SK-N-MC (cell line): ENCODE measurements at regions not wholly inside any gene's neighbourhood (a gene's known extent, or its start where the extent isn't known, plus 50 kb on each side); places are given as distances from the start of the nearest gene placed in this dataset.

Experiments used
- DNase-seq: peaks from one replicate; pipeline ENCODE4 v3.0.0-alpha.2; 2011; ENCODE audit warnings: low read depth, low spot score
- H3K27ac ChIP-seq: fragments of 200-600 bp; sonication (generic); 2 replicates; pipeline ENCODE4 v1.5.1; 2016; ENCODE audit warnings: mixed run types
- H3K36me3 ChIP-seq: fragments of 200-600 bp; sonication (generic); 2 replicates; pipeline ENCODE4 v1.6.1; 2017; ENCODE audit warnings: antibody characterized with exemption, low read length, mixed read lengths; ENCODE audit not compliant: insufficient read depth
- H3K4me3 ChIP-seq: fragments of 200-600 bp; sonication (generic); 2 replicates; pipeline ENCODE4 v1.5.1; 2016
- H3K9ac ChIP-seq: fragments of 200-600 bp; sonication (generic); 2 replicates; pipeline ENCODE4 v1.8.0; 2017; ENCODE audit warnings: mixed run types, mixed read lengths; ENCODE audit not compliant: insufficient read length
- H3K9me3 ChIP-seq: fragments of 200-600 bp; sonication (generic); 2 replicates; pipeline ENCODE4 v1.6.1; 2017; ENCODE audit warnings: low read depth, mild to moderate bottlenecking, antibody characterized with exemption, low read length, moderate library complexity, mixed read lengths
- EZH2 ChIP-seq: fragments of 200-600 bp; sonication (generic); IDR thresholded peaks from one replicate; pipeline ENCODE4 v1.6.1; 2017; ENCODE audit warnings: antibody characterized with exemption
- FOXP2 ChIP-seq: optimal IDR thresholded peaks from 2 replicates; pipeline ENCODE3; 2011; ENCODE audit warnings: mild to moderate bottlenecking, moderate library complexity; ENCODE audit not compliant: insufficient read depth; ENCODE audit errors: extremely low read length, control extremely low read depth
- POLR2AphosphoS5 ChIP-seq: IDR thresholded peaks from 2 replicates; pipeline ENCODE4 v1.6.1; 2012; ENCODE audit warnings: mild to moderate bottlenecking, low read depth, low read length, borderline replicate concordance

GRCh38 chr22:35192129-35192918 lies 65.0 kb upstream of the HMGXB4 start:
- Histone ChIP-seq H3K36me3 (peaks cover 16% of the 10 kb centered on the region; the same call in 1 of the 2 replicates), H3K9me3 (0 out of 2 replicates have a peak, but pooled peaks cover 2% of the 10 kb centered on the region), H3K27ac (no peak overlapping the region), H3K4me3 (no peak overlapping the region), H3K9ac (no peak overlapping the region)
- TF ChIP-seq EZH2 (no peak), FOXP2 (no peak), POLR2AphosphoS5 (no peak)
- no peak for DNase-seq

- peaks cover 16% of the 10 kb centered on the region; the same call in 1 of the 2 replicates for H3K36me3 ChIP-seq
- H3K4me3 ChIP-seq = no peak overlapping the region
- TF ChIP-seq FOXP2 (no peak), POLR2AphosphoS5 (no peak), EZH2 (no peak)
- H3K9me3 ChIP-seq = no peaks in the 10 kb centered on the region
- no peak overlapping the region for H3K9ac ChIP-seq
- DNase-seq = no peak
- no peak overlapping the region for H3K27ac ChIP-seq
Measured at GRCh38 chr22:35195226-35195625, 62.1 kb upstream of the HMGXB4 start.

GRCh38 chr22:35195821-35196220 lies 61.5 kb upstream of the HMGXB4 start:
- DNase-seq = no peak
- TF ChIP-seq POLR2AphosphoS5 (no peak), EZH2 (no peak), FOXP2 (no peak)
- Histone ChIP-seq H3K4me3 (no peak overlapping the region), H3K36me3 (peaks cover 11% of the 10 kb centered on the region; the same call in 1 of the 2 replicates), H3K27ac (no peak overlapping the region), H3K9ac (no peak overlapping the region), H3K9me3 (no peaks in the 10 kb centered on the region)

GRCh38 chr22:35197071-35197470 lies 60.2 kb upstream of the HMGXB4 start:
- DNase-seq = no peak
- Histone ChIP-seq H3K27ac (no peak overlapping the region), H3K9ac (no peak overlapping the region), H3K9me3 (no peaks in the 10 kb centered on the region), H3K4me3 (no peak overlapping the region), H3K36me3 (peaks cover 7% of the 10 kb centered on the region; the same call in 1 of the 2 replicates)
- TF ChIP-seq EZH2 (no peak), POLR2AphosphoS5 (no peak), FOXP2 (no peak)

- H3K4me3 ChIP-seq = no peak overlapping the region
- H3K36me3 ChIP-seq = no peaks in the 10 kb centered on the region
- no peak overlapping the region for H3K9ac ChIP-seq
- no peak overlapping the region for H3K27ac ChIP-seq
- no peak for DNase-seq
- TF ChIP-seq FOXP2 = no peak
- no peaks in the 10 kb centered on the region for H3K9me3 ChIP-seq
Measured at GRCh38 chr22:35197886-35198285, 59.4 kb upstream of the HMGXB4 start.

- Histone ChIP-seq H3K9ac (no peak overlapping the region), H3K9me3 (no peaks in the 10 kb centered on the region), H3K4me3 (no peak overlapping the region), H3K36me3 (no peaks in the 10 kb centered on the region), H3K27ac (no peak overlapping the region)
- no peak for DNase-seq
- TF ChIP-seq EZH2 (no peak), POLR2AphosphoS5 (no peak), FOXP2 (no peak)
Measured at GRCh38 chr22:35198738-35199137, 58.6 kb upstream of the HMGXB4 start.

GRCh38 chr22:35202376-35202775 lies 54.9 kb upstream of the HMGXB4 start:
- TF ChIP-seq EZH2 = no peak
- TF ChIP-seq POLR2AphosphoS5 = no peak
- TF ChIP-seq FOXP2 = no peak
- H3K9me3 ChIP-seq = no peaks in the 10 kb centered on the region
- no peak overlapping the region for H3K4me3 ChIP-seq
- H3K36me3 ChIP-seq = no peaks in the 10 kb centered on the region
- DNase-seq = no peak
- H3K27ac ChIP-seq = no peak overlapping the region
- H3K9ac ChIP-seq = no peak overlapping the region

- no peak overlapping the region for H3K9ac ChIP-seq
- DNase-seq = no peak
- TF ChIP-seq POLR2AphosphoS5 (no peak), FOXP2 (no peak), EZH2 (no peak)
Measured at GRCh38 chr22:35203583-35203982, 53.7 kb upstream of the HMGXB4 start.

More at GRCh38 chr22:35203583-35203982, 53.7 kb upstream of the HMGXB4 start:
- H3K36me3 ChIP-seq = no peaks in the 10 kb centered on the region
- H3K4me3 ChIP-seq = no peak overlapping the region
- no peak overlapping the region for H3K27ac ChIP-seq
- H3K9me3 ChIP-seq = no peaks in the 10 kb centered on the region
